HL-60 (cell line): ENCODE measurements at regions not wholly inside any gene's neighbourhood (a gene's known extent, or its start where the extent isn't known, plus 50 kb on each side); places are given as distances from the start of the nearest gene placed in this dataset.

ENCODE experiments used
- GABPA ChIP-seq: IDR thresholded peaks from 2 replicates; pipeline ENCODE4 v1.6.1; 2012; ENCODE audit warnings: low read depth
- POLR2AphosphoS5 ChIP-seq: IDR thresholded peaks from 2 replicates; pipeline ENCODE4 v1.6.1; 2012; ENCODE audit warnings: low read depth
- TF ChIP-seq, protein P1 (sequence below): IDR thresholded peaks from one replicate; pipeline ENCODE4 v1.5.1; 2011; ENCODE audit warnings: low read length, control low read depth, inconsistent platforms; ENCODE audit not compliant: insufficient read depth
- TF ChIP-seq, protein P2 (sequence below): IDR thresholded peaks from 2 replicates; pipeline ENCODE4 v1.6.1; 2012; ENCODE audit warnings: low read depth; ENCODE audit not compliant: insufficient replicate concordance

DNA sequence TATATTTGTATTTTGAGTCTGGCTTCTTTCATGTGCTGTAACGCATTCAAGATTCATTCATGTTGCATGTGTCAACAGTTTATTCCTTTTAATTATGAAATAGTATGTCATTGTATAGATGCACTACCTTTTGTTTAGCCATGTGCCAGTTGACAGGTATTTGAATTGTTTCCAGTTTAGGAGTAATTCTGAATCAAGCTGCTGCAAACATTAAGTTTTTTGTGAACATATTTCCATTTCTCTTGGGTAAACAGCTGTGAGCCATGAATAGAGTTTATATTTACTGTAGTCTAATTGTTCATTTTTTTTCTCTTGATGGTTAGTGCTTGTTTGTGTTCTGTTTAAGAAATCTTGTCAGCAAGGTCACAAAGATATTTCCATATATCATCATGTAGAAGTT lies 142.4 kb upstream of the RIPOR2 start:
- TF ChIP-seq, protein P1, sequence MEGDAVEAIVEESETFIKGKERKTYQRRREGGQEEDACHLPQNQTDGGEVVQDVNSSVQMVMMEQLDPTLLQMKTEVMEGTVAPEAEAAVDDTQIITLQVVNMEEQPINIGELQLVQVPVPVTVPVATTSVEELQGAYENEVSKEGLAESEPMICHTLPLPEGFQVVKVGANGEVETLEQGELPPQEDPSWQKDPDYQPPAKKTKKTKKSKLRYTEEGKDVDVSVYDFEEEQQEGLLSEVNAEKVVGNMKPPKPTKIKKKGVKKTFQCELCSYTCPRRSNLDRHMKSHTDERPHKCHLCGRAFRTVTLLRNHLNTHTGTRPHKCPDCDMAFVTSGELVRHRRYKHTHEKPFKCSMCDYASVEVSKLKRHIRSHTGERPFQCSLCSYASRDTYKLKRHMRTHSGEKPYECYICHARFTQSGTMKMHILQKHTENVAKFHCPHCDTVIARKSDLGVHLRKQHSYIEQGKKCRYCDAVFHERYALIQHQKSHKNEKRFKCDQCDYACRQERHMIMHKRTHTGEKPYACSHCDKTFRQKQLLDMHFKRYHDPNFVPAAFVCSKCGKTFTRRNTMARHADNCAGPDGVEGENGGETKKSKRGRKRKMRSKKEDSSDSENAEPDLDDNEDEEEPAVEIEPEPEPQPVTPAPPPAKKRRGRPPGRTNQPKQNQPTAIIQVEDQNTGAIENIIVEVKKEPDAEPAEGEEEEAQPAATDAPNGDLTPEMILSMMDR: no peak
- TF ChIP-seq GABPA (no peak), POLR2AphosphoS5 (no peak)
- TF ChIP-seq, protein P2, sequence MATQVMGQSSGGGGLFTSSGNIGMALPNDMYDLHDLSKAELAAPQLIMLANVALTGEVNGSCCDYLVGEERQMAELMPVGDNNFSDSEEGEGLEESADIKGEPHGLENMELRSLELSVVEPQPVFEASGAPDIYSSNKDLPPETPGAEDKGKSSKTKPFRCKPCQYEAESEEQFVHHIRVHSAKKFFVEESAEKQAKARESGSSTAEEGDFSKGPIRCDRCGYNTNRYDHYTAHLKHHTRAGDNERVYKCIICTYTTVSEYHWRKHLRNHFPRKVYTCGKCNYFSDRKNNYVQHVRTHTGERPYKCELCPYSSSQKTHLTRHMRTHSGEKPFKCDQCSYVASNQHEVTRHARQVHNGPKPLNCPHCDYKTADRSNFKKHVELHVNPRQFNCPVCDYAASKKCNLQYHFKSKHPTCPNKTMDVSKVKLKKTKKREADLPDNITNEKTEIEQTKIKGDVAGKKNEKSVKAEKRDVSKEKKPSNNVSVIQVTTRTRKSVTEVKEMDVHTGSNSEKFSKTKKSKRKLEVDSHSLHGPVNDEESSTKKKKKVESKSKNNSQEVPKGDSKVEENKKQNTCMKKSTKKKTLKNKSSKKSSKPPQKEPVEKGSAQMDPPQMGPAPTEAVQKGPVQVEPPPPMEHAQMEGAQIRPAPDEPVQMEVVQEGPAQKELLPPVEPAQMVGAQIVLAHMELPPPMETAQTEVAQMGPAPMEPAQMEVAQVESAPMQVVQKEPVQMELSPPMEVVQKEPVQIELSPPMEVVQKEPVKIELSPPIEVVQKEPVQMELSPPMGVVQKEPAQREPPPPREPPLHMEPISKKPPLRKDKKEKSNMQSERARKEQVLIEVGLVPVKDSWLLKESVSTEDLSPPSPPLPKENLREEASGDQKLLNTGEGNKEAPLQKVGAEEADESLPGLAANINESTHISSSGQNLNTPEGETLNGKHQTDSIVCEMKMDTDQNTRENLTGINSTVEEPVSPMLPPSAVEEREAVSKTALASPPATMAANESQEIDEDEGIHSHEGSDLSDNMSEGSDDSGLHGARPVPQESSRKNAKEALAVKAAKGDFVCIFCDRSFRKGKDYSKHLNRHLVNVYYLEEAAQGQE: no peak
